ENCODE measurements at regions not wholly inside any gene's neighbourhood (a gene's known extent, or its start where the extent isn't known, plus 50 kb on each side); places are given as distances from the start of the nearest gene placed in this dataset.

DNA sequence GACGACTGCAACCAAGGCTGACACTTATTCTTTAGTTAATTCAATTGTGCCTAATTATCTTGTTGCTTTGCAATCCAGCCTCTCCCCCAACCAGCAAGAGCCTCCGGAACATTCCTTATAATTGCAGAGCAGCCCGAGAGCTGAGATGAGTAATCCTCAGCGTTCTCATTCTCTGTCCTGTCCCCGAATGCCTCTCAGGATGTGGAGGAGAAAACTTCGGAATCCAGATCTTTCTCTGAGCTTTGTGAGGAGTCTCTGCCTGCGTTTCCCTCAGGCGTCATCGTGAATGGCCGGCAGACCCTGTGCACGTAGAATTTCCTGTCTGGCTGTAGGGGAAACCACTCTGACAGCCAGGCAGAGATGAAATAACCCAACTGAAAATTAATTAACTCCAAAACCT lies 160.5 kb upstream of the DIO3 start:
- no peaks in the 10 kb centered on the region for H3K36me3 ChIP-seq
- H3K27ac ChIP-seq: peak overlapping the region; percentile 73
- no peak overlapping the region for H3K4me3 ChIP-seq
- DNase-seq (ENCODE audit: extremely low spot score in 2 of 2): no peak
- intact Hi-C loops (cut with DNase I): no loop called here
- no peaks in the 10 kb centered on the region for H3K27me3 ChIP-seq
- peaks cover 29% of the 10 kb centered on the region for H3K4me1 ChIP-seq
- H3K9me3 ChIP-seq: no peaks in the 10 kb centered on the region
- TF ChIP-seq POLR2AphosphoS5 (IDR thresholded peaks at IDR 0.05; ENCODE audit: insufficient read depth in 1 of 2, low read depth in 1 of 2) (peak in 1 of 2 donors; percentile 53), POLR2A (IDR thresholded peaks at IDR 0.05) (no peak)

DNA sequence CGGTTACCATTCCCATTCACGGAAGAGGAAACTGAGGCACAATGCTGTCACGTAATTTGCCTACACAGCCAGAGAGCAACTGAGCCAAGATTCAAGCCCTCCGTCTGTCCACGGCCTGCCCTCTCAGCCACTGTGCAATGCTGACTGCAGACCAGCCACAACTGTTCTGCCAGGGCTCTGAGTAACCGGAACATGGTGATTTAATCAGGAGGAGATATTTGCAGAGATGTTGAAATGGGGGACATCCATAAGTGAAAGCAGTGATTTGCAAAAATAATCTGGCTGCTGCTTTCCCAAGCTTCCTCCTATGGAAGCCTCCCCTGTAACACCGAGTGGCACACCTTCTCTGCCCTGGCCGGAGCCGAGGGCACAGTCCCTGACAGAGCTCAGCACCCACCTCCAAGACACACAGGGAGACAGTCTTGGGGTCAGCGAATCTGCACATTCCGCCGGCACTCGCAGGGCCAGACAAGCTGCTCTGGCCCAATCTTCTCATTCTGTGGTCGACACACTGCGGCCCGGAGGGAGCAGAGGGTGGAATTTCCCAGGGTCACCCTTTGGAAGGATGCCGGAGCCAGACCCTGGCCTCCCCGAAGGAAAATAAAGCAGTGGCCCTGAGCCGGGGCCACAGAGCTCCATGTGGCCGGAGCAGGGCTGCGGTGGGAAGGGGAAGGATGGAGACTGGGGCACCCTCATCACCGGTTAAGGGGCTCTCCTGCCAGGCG lies 158.2 kb upstream of the DIO3 start:
- Histone ChIP-seq H3K9me3 (no peaks in the 10 kb centered on the region), H3K27me3 (no peaks in the 10 kb centered on the region), H3K4me3 (no peak overlapping the region), H3K36me3 (no peaks in the 10 kb centered on the region), H3K4me1 (peaks cover 52% of the 10 kb centered on the region), H3K27ac (peak overlapping the region; percentile 65)
- TF ChIP-seq, protein P1, sequence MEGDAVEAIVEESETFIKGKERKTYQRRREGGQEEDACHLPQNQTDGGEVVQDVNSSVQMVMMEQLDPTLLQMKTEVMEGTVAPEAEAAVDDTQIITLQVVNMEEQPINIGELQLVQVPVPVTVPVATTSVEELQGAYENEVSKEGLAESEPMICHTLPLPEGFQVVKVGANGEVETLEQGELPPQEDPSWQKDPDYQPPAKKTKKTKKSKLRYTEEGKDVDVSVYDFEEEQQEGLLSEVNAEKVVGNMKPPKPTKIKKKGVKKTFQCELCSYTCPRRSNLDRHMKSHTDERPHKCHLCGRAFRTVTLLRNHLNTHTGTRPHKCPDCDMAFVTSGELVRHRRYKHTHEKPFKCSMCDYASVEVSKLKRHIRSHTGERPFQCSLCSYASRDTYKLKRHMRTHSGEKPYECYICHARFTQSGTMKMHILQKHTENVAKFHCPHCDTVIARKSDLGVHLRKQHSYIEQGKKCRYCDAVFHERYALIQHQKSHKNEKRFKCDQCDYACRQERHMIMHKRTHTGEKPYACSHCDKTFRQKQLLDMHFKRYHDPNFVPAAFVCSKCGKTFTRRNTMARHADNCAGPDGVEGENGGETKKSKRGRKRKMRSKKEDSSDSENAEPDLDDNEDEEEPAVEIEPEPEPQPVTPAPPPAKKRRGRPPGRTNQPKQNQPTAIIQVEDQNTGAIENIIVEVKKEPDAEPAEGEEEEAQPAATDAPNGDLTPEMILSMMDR (IDR thresholded peaks at IDR 0.05): no peak
- no peak for TF ChIP-seq POLR2A (IDR thresholded peaks at IDR 0.05)
- peak in 1 of 2 donors; percentile 42 for TF ChIP-seq POLR2AphosphoS5 (IDR thresholded peaks at IDR 0.05; ENCODE audit: insufficient read depth in 1 of 2, low read depth in 1 of 2)
- DNase-seq (ENCODE audit: extremely low spot score in 2 of 2): no peak
- intact Hi-C loops (cut with DNase I): no loop called here

DNA sequence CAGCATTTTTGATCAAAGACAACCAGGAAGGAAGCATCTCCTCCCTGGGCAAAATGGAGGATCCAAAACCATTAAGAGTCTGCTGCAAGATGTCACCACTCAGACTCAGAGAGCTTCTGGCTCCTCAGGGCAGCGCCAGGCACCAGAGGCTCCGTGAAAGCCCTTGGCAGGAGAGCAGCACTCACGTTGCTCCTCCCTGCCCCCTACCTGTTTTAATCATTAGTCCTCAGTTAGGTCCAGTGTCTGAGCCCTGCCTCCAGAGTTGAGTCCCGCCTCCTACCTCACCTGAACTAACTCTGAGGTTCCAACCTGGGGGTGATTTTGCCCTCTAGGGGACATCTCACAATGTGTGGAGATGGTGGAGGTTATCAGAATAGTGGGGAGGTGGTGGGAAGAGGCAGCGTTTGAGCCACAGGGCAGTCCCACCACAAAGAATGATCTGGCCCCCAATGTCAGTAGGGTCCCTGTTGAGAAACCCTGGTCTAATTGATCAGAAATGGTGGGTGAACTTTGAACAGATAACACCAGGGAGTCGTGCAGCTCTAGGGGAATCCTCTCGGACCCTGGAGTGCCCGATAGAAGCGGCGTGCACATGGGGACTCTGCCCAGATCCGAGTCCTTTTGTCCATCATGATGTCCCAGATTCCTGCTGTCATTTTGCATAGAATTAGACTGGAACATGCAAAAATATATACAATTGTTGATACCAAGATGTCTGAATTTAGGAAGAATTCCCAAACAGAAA lies 156.7 kb upstream of the DIO3 start:
- TF ChIP-seq POLR2A (IDR thresholded peaks at IDR 0.05) (no peak), POLR2AphosphoS5 (IDR thresholded peaks at IDR 0.05; ENCODE audit: insufficient read depth in 1 of 2, low read depth in 1 of 2) (no peak)
- TF ChIP-seq, protein P1 (IDR thresholded peaks at IDR 0.05): no peak
- intact Hi-C loops (cut with DNase I): loop anchor here (5.0 kb wide), 1 partner anchor 37 kb away; no protein-coding TSS in a partner anchor
- no peaks in the 10 kb centered on the region for H3K9me3 ChIP-seq
- no peaks in the 10 kb centered on the region for H3K36me3 ChIP-seq
- H3K27me3 ChIP-seq: no peaks in the 10 kb centered on the region
- no peak for DNase-seq (ENCODE audit: extremely low spot score in 2 of 2)
- no peak overlapping the region for H3K4me3 ChIP-seq
- peak overlapping the region; percentile 52 for H3K27ac ChIP-seq
- H3K4me1 ChIP-seq: peaks cover 65% of the 10 kb centered on the region

DNA sequence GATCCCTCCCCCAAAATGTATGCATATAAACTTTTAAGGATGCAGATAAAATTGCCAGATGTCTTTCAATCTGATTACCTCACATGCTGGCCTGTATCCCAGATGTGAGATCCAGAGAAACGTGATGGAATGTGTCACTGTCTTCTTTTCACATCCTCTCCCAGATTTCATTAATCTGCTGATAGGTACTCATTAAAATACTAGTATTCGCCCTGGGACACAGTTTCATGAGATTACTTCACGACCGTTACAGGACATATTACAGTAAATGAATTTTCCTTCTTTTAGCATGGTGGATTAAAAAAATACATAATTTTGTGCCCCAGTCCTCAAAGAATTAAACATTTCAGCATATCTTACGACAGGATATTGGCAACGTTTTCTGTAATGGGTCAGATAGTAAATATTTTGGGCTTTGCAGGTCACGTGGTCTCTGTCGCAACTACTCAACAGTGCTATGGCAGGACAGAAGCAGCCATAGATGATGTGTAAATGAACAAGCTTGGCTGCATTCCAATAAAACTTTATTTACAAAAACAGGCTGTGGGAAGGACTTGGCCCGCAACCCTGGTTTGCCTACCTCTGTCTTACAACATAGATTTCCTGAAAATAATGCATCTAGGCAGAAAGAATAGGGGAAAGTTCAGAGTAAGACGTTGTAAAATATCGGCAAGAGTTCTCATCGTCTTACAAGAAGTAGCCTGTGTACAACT lies 156.0 kb upstream of the DIO3 start:
- H3K27ac ChIP-seq: peak overlapping the region; percentile 78

DNA sequence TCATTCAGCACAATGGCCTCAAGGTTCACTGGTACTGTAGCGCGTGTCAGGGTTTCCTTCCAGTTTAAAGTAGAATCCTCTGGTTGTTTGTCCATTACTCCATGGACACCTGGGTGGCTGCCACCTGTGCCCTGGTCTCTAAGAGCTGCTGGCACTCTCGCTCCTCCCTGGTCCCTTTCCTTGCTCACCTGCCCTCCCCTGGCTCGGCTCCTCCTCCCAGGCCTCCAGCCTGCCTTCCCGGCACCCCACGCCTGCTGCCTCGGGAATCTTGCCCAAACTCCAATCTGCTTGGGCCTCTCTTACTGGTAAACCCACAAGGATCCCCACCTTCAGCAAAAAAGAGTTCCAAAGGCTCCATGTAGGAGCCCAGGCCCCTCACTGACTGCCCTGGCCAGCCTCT lies 154.4 kb upstream of the DIO3 start:
- TF ChIP-seq POLR2A (IDR thresholded peaks at IDR 0.05) (no peak), POLR2AphosphoS5 (IDR thresholded peaks at IDR 0.05; ENCODE audit: insufficient read depth in 1 of 2, low read depth in 1 of 2) (no peak)
- TF ChIP-seq, protein P1 (IDR thresholded peaks at IDR 0.05): no peak
- H3K4me3 ChIP-seq: no peak overlapping the region
- no peaks in the 10 kb centered on the region for H3K27me3 ChIP-seq
- intact Hi-C loops (cut with DNase I): loop anchor here (5.0 kb wide), 1 partner anchor 40 kb away; no protein-coding TSS in a partner anchor
- peak overlapping the region; percentile 78 for H3K27ac ChIP-seq
- H3K9me3 ChIP-seq: no peaks in the 10 kb centered on the region
- DNase-seq (ENCODE audit: extremely low spot score in 2 of 2): no peak
- no peaks in the 10 kb centered on the region for H3K36me3 ChIP-seq
- H3K4me1 ChIP-seq: peaks cover 75% of the 10 kb centered on the region

More for the DNA sequence above, 156.0 kb upstream of the DIO3 start:
- Histone ChIP-seq H3K4me1 (peaks cover 72% of the 10 kb centered on the region), H3K36me3 (no peaks in the 10 kb centered on the region), H3K27me3 (no peaks in the 10 kb centered on the region), H3K4me3 (no peak overlapping the region), H3K9me3 (no peaks in the 10 kb centered on the region)
- DNase-seq (ENCODE audit: extremely low spot score in 2 of 2): no peak
- TF ChIP-seq, protein P1 (IDR thresholded peaks at IDR 0.05): no peak
- TF ChIP-seq POLR2AphosphoS5 (IDR thresholded peaks at IDR 0.05; ENCODE audit: insufficient read depth in 1 of 2, low read depth in 1 of 2) (no peak), POLR2A (IDR thresholded peaks at IDR 0.05) (no peak)
- intact Hi-C loops (cut with DNase I): loop anchor here (5.0 kb wide), 1 partner anchor 38 kb away; no protein-coding TSS in a partner anchor

All from vagina (tissue), 2 donors.